ENCODE measurements at regions not wholly inside any gene's neighbourhood (a gene's known extent, or its start where the extent isn't known, plus 50 kb on each side); places are given as distances from the start of the nearest gene placed in this dataset.

DNA sequence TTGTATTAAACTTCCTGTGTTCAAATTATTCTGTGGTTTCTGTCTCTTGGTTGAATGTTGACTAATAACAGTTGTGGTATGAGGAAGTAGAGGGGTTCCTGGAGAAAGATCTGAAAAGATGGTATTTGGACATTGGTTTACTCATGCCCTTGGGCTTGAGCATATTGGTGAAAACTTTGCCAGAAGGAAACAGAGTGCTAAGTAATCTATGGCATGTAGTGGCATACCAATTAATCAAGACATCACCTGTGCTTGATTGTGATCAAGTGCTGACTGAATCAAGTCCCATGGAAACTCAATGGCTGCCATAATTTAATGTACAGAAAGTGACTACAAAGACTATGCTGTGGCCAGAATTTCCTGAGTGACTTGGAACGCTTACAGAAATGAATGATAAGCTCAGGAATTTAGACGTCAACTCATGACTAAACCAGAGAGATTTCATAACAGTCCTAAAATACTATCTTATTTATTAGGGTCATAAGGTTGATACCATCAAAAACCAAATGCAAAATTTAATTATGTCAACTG lies 2062.9 kb downstream of the ARAP2 start:
- TF ChIP-seq, protein P1, sequence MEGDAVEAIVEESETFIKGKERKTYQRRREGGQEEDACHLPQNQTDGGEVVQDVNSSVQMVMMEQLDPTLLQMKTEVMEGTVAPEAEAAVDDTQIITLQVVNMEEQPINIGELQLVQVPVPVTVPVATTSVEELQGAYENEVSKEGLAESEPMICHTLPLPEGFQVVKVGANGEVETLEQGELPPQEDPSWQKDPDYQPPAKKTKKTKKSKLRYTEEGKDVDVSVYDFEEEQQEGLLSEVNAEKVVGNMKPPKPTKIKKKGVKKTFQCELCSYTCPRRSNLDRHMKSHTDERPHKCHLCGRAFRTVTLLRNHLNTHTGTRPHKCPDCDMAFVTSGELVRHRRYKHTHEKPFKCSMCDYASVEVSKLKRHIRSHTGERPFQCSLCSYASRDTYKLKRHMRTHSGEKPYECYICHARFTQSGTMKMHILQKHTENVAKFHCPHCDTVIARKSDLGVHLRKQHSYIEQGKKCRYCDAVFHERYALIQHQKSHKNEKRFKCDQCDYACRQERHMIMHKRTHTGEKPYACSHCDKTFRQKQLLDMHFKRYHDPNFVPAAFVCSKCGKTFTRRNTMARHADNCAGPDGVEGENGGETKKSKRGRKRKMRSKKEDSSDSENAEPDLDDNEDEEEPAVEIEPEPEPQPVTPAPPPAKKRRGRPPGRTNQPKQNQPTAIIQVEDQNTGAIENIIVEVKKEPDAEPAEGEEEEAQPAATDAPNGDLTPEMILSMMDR (IDR thresholded peaks at IDR 0.05 in 4 of 5, conservative IDR thresholded peaks at IDR 0.05 in 1 of 5): no peak
- TF ChIP-seq POLR2A (IDR thresholded peaks at IDR 0.05): no peak
